Right renal pelvis (tissue), 4 donors: ENCODE measurements at regions not wholly inside any gene's neighbourhood (a gene's known extent, or its start where the extent isn't known, plus 50 kb on each side); places are given as distances from the start of the nearest gene placed in this dataset.

Experiments
- DNase-seq, 4 donors: peaks; one replicate each; pipeline ENCODE4 v3.0.0-alpha.2; 2013; ENCODE audit warnings: low read depth in 4 of 4, low spot score in 3 of 4, missing footprints in 1 of 4

- no peak for DNase-seq
Measured at GRCh38 chr4:11495291-11495690, 66.6 kb upstream of the HS3ST1 start.

GRCh38 chr4:11494232-11494631, 65.5 kb upstream of the HS3ST1 start:
- DNase-seq, result no peak

GRCh38 chr4:11489453-11490083, 60.9 kb upstream of the HS3ST1 start:
- DNase-seq, result no peak

- no peak for DNase-seq
Measured at GRCh38 chr4:11488657-11489452, 60.2 kb upstream of the HS3ST1 start.

- peak in 2 of 4 donors; percentile 8 to 10 for DNase-seq
Measured at GRCh38 chr4:11487868-11488544, 59.3 kb upstream of the HS3ST1 start.

GRCh38 chr4:11487139-11487538, 58.4 kb upstream of the HS3ST1 start:
- no peak for DNase-seq

GRCh38 chr4:11485926-11486325, 57.2 kb upstream of the HS3ST1 start:
- no peak for DNase-seq

- no peak for DNase-seq
Measured at GRCh38 chr4:11484531-11484930, 55.8 kb upstream of the HS3ST1 start.

GRCh38 chr4:11483046-11483445, 54.4 kb upstream of the HS3ST1 start:
- no peak for DNase-seq

GRCh38 chr4:11480683-11481082, 52.0 kb upstream of the HS3ST1 start:
- no peak for DNase-seq
